ENCODE measurements at regions not wholly inside any gene's neighbourhood (a gene's known extent, or its start where the extent isn't known, plus 50 kb on each side); places are given as distances from the start of the nearest gene placed in this dataset.

- Mint-ChIP-seq H3K9me3 (peaks cover 7% of the 10 kb centered on the region), H3K4me1 (peaks cover 66% of the 10 kb centered on the region), H3K36me3 (ENCODE audit: low read depth) (peaks cover 8% of the 10 kb centered on the region), H3K27ac (ENCODE audit: unreplicated experiment) (peak overlapping the region; percentile 39), H3K27me3 (ENCODE audit: low read depth) (no peaks in the 10 kb centered on the region), H3K4me3 (no peak overlapping the region)
- no peak for TF ChIP-seq CTCF (conservative IDR thresholded peaks at IDR 0.05)
- no peak for DNase-seq (ENCODE audit: low read depth, low spot score)
Measured at GRCh38 chr7:13034693-13035092, 347.3 kb downstream of the ARL4A start.

- Mint-ChIP-seq H3K36me3 (ENCODE audit: low read depth) (peaks cover 11% of the 10 kb centered on the region), H3K27me3 (ENCODE audit: low read depth) (no peaks in the 10 kb centered on the region), H3K27ac (ENCODE audit: unreplicated experiment) (peak overlapping the region; percentile 86), H3K9me3 (peaks cover 7% of the 10 kb centered on the region), H3K4me3 (no peak overlapping the region), H3K4me1 (peaks cover 65% of the 10 kb centered on the region)
- DNase-seq (ENCODE audit: low read depth, low spot score) = no peak
- TF ChIP-seq CTCF (conservative IDR thresholded peaks at IDR 0.05) = no peak
Measured at GRCh38 chr7:13035233-13035632, 347.8 kb downstream of the ARL4A start.

- H3K4me3 Mint-ChIP-seq = no peak overlapping the region
Measured at GRCh38 chr7:13036256-13036780, 348.9 kb downstream of the ARL4A start.

GRCh38 chr7:13037216-13037615 lies 349.8 kb downstream of the ARL4A start:
- Mint-ChIP-seq H3K4me1 (peaks cover 60% of the 10 kb centered on the region), H3K36me3 (ENCODE audit: low read depth) (peaks cover 11% of the 10 kb centered on the region), H3K27ac (ENCODE audit: unreplicated experiment) (no peak overlapping the region), H3K9me3 (peaks cover 9% of the 10 kb centered on the region), H3K4me3 (no peak overlapping the region), H3K27me3 (ENCODE audit: low read depth) (no peaks in the 10 kb centered on the region)
- no peak for DNase-seq (ENCODE audit: low read depth, low spot score)
- no peak for TF ChIP-seq CTCF (conservative IDR thresholded peaks at IDR 0.05)

More at GRCh38 chr7:13036256-13036780, 348.9 kb downstream of the ARL4A start:
- Mint-ChIP-seq H3K27ac (ENCODE audit: unreplicated experiment) (no peak overlapping the region), H3K9me3 (peaks cover 7% of the 10 kb centered on the region), H3K27me3 (ENCODE audit: low read depth) (no peaks in the 10 kb centered on the region), H3K4me1 (peaks cover 60% of the 10 kb centered on the region), H3K36me3 (ENCODE audit: low read depth) (peaks cover 11% of the 10 kb centered on the region)
- no peak for TF ChIP-seq CTCF (conservative IDR thresholded peaks at IDR 0.05)
- DNase-seq (ENCODE audit: low read depth, low spot score) = no peak

GRCh38 chr7:13041368-13041988 lies 354.0 kb downstream of the ARL4A start:
- Mint-ChIP-seq H3K9me3 (peaks cover 5% of the 10 kb centered on the region), H3K4me1 (peaks cover 58% of the 10 kb centered on the region), H3K27ac (ENCODE audit: unreplicated experiment) (peak overlapping the region; percentile 76), H3K36me3 (ENCODE audit: low read depth) (peaks cover 5% of the 10 kb centered on the region), H3K4me3 (no peak overlapping the region), H3K27me3 (ENCODE audit: low read depth) (no peaks in the 10 kb centered on the region)
- TF ChIP-seq CTCF (conservative IDR thresholded peaks at IDR 0.05) = no peak
- DNase-seq (ENCODE audit: low read depth, low spot score) = no peak
